ENCODE measurements at regions not wholly inside any gene's neighbourhood (a gene's known extent, or its start where the extent isn't known, plus 50 kb on each side); places are given as distances from the start of the nearest gene placed in this dataset.

- TF ChIP-seq CTCF (conservative IDR thresholded peaks at IDR 0.05 in 1 of 2, IDR thresholded peaks at IDR 0.05 in 1 of 2; ENCODE audit: extremely low read depth in 1 of 2, insufficient read depth in 1 of 2, low read depth in 1 of 2, low read length in 2 of 2) (no peak), EZH2 (IDR thresholded peaks at IDR 0.05; ENCODE audit: borderline replicate concordance, low read length) (no peak)
Observed at GRCh38 chr2:2898744-2899143, 478.9 kb downstream of the EIPR1 start.

Data from mammary epithelial cell (primary cell).